Mammary epithelial cell (primary cell): ENCODE measurements at regions not wholly inside any gene's neighbourhood (a gene's known extent, or its start where the extent isn't known, plus 50 kb on each side); places are given as distances from the start of the nearest gene placed in this dataset.

Experiments
- EZH2 ChIP-seq: IDR thresholded peaks from 2 replicates; pipeline ENCODE4 v1.6.1; 2012; ENCODE audit warnings: low read length, inconsistent platforms, borderline replicate concordance
- TF ChIP-seq, protein P1 (sequence below), 2 donors: IDR thresholded peaks in 1 of 2; conservative IDR thresholded peaks in 1 of 2; 2 replicates each; pipeline ENCODE4 v1.5.1; 2011 to 2012; ENCODE audit warnings: inconsistent platforms in 2 of 2, low read length in 2 of 2, mild to moderate bottlenecking in 2 of 2, control low read depth in 1 of 2, low read depth in 1 of 2; ENCODE audit not compliant: insufficient read depth in 1 of 2; ENCODE audit errors: extremely low read depth in 1 of 2

DNA sequence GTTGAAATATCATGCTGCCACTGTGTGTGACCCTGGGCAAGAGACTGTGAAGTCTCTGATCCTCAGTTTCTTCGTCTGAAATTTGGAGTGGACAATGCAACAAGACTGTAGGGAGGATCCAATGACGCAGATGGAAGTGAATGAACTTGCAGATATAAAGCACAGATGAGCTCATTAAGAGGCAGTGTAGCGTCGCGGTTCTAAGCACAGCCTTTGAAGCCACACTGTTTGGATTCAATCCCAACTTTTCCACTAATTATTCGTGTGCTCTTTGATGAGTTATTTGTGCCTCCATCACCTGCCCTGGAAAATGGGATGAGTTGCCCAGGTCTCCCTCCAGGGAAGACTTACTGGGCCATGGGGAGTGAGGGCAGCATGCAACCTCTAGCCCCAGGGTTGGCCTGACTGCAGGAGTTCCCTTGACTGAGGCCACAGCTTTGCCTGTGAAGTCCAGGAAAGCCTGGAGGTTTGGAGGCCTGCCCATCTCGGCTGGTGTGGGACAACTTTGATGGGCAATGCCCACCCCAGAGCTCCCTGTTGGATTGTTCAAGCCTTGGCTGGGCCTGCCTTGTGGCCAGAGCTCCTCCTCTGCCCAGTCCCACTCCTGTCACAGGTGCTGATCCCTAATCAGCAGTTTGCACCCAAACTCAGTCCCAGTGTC lies 266.0 kb upstream of the B3GAT1 start:
- TF ChIP-seq, protein P1, sequence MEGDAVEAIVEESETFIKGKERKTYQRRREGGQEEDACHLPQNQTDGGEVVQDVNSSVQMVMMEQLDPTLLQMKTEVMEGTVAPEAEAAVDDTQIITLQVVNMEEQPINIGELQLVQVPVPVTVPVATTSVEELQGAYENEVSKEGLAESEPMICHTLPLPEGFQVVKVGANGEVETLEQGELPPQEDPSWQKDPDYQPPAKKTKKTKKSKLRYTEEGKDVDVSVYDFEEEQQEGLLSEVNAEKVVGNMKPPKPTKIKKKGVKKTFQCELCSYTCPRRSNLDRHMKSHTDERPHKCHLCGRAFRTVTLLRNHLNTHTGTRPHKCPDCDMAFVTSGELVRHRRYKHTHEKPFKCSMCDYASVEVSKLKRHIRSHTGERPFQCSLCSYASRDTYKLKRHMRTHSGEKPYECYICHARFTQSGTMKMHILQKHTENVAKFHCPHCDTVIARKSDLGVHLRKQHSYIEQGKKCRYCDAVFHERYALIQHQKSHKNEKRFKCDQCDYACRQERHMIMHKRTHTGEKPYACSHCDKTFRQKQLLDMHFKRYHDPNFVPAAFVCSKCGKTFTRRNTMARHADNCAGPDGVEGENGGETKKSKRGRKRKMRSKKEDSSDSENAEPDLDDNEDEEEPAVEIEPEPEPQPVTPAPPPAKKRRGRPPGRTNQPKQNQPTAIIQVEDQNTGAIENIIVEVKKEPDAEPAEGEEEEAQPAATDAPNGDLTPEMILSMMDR (conservative IDR thresholded peaks at IDR 0.05 in 1 of 2, IDR thresholded peaks at IDR 0.05 in 1 of 2; ENCODE audit: extremely low read depth in 1 of 2, insufficient read depth in 1 of 2, low read depth in 1 of 2, low read length in 2 of 2) = no peak
- TF ChIP-seq EZH2 = no peak
